GM10248 (cell line): ENCODE measurements at regions not wholly inside any gene's neighbourhood (a gene's known extent, or its start where the extent isn't known, plus 50 kb on each side); places are given as distances from the start of the nearest gene placed in this dataset.

ENCODE experiments used
- CTCF ChIA-PET: fragments of 300-600 bp; sonication (Branson Sonifier 250); formaldehyde crosslinking; extraction: SDS; loops from one replicate; lab custom pipeline; 2021; ENCODE audit warnings: antibody characterized with exemption; lab: Yijun Ruan, JAX
- POLR2A ChIA-PET: fragments of 350-650 bp; sonication (Branson Sonifier 250); formaldehyde crosslinking; extraction: SDS; loops from one replicate; lab custom pipeline; 2020; ENCODE audit warnings: antibody characterized with exemption; lab: Yijun Ruan, JAX
- DNase-seq: peaks from one replicate; pipeline ENCODE4 v3.0.0; 2012; ENCODE audit errors: extremely low spot score
- TF ChIP-seq, protein P1 (sequence below): IDR thresholded peaks from 2 replicates; pipeline ENCODE4 v1.5.1; 2012; ENCODE audit warnings: mild to moderate bottlenecking, low read depth; ENCODE audit errors: extremely low read depth, missing control alignments, control extremely low read depth

DNA sequence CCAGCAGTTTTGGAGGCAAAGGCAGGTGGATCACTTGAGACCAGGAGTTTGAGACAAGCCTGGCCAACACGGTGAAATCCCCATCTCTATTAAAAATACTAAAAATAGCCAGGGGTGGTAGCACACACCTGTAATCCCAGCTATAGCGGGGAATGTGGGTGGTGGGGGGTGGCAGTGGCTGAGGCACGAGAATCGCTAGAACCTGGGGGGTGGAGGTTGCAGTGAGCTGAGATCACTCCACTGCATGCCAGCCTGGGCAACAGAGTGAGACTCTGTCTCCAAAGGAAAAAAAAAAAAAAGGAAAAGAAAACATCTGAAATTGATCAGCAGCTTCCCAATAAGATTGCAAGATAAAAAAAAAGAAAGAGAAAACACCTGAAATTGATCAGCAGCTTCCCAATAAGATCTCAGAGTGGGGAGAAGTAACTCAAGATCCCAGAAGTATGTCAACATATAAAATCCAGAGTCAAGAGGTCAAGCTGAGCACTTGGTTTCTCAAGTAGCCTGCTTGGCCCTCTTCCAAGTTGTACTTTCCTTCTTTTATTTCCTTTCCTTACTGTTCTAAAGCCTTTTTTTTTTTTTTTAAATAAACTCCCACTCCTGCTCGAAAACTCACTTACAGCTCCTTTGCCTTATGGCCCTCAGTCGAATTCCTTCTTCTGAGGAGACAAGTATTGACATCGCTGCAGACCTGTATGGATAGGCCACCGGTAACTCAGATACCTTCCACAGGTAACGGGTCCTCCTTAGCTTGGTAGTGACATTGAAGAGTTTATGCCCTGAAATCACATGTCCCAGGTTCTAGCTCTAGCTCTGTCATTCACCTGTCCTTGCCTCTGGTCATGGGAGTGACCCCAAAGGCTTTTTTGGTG is 368.5 kb upstream of the SYNCRIP start:
- TF ChIP-seq, protein P1, sequence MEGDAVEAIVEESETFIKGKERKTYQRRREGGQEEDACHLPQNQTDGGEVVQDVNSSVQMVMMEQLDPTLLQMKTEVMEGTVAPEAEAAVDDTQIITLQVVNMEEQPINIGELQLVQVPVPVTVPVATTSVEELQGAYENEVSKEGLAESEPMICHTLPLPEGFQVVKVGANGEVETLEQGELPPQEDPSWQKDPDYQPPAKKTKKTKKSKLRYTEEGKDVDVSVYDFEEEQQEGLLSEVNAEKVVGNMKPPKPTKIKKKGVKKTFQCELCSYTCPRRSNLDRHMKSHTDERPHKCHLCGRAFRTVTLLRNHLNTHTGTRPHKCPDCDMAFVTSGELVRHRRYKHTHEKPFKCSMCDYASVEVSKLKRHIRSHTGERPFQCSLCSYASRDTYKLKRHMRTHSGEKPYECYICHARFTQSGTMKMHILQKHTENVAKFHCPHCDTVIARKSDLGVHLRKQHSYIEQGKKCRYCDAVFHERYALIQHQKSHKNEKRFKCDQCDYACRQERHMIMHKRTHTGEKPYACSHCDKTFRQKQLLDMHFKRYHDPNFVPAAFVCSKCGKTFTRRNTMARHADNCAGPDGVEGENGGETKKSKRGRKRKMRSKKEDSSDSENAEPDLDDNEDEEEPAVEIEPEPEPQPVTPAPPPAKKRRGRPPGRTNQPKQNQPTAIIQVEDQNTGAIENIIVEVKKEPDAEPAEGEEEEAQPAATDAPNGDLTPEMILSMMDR, result no peak
- ChIA-PET CTCF (interaction anchor here (1.1 kb wide), 1 partner anchor 15 kb away, joined by 3 read pairs; no protein-coding TSS in a partner anchor), POLR2A (no interaction called here)
- no peak for DNase-seq

DNA sequence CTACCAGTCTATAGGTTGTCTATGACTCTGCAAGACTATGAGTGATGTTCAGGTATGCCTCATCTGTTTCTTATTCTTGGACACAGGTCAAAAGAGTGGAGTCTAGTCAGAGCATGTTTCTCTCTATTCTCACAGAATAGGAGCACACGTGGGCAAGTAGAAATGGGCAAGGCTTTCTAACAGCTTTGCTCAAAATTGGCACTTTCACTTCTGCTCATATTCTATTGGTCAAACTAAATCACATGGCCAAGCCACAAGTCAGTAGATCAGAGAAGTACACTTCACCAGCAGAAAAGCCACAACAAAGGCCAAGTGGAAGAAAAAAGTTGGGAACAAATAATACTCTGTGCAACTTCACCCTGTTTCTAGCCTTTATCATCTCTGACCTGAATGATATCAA is 354.5 kb upstream of the SYNCRIP start:
- no peak for DNase-seq
- TF ChIP-seq, protein P1, result no peak
- ChIA-PET POLR2A (no interaction called here), CTCF (interaction anchor here (1.2 kb wide), 1 partner anchor 14 kb away, joined by 3 read pairs; no protein-coding TSS in a partner anchor)

DNA sequence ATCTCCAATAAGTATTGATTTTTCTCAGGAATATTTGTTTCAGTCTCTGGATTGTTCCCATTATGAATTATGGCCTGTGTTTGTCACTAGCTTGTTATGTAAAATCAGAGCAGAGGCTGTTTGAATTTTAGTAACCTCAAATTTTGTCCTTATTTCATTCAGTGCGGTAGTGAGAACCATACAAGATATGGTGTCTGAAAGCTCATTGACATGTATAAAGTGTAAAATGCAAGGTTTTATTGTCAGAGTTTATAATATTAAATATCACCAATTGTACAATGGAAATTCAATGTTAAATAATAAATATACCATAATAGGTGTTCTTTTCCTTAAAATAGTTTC is 353.3 kb upstream of the SYNCRIP start:
- CTCF ChIA-PET, result interaction anchor here (1.2 kb wide), 1 partner anchor 15 kb away, joined by 3 read pairs; no protein-coding TSS in a partner anchor
- DNase-seq, result no peak
- POLR2A ChIA-PET, result no interaction called here
- TF ChIP-seq, protein P1, result no peak

DNA sequence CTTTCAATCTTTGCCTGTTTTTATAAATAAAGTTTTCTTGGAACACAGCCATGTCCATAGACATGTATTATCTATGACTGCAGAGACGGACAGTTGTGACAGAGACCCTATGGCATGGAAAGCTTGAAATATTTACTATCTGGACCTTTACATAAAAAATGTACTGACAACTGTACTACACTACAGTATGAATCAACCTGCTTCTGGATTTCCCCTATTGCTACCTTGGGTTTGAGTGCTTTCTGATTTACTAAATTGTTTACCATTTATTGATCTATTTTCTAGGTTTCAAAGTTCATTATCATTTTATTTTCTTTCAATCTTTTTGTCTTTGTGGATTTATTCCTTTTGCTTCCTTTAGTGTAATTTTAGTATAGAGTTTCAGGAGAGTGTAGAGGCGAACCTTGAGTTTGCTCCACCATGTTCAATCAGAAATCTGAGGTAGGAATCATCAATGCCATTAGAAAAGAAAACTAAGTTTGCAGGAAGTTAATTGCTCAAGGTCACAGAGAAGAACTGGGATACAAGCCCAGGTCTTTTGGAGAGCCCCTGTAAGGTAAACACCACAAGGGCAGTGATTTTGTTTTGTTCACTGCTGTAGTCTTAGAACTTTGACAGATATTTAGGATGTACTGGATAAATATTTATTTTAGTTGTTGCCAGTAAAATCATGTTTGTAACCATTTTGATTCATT is 352.8 kb upstream of the SYNCRIP start:
- no peak for DNase-seq
- POLR2A ChIA-PET, result no interaction called here
- TF ChIP-seq, protein P1, result no peak
- CTCF ChIA-PET, result no interaction called here

DNA sequence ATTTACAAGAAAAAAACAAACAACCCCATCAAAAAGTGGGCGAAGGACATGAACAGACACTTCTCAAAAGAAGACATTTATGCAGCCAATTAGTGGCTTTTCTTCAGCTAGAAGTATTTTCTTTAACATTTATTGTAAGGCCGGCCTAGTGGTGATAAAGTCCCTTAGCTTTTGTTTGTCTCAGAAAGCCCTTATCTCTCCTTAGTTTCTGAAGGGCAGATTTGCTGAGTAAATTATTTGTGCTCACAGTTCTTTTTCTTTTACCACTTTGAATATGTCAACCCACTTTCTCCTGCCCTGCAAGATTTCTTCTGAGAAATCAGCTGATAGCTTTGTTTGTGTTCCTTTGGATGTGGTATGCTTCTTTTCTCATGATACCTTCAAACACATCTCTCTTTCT is 344.0 kb upstream of the SYNCRIP start:
- CTCF ChIA-PET, result no interaction called here
- TF ChIP-seq, protein P1, result no peak
- DNase-seq, result no peak
- POLR2A ChIA-PET, result no interaction called here

DNA sequence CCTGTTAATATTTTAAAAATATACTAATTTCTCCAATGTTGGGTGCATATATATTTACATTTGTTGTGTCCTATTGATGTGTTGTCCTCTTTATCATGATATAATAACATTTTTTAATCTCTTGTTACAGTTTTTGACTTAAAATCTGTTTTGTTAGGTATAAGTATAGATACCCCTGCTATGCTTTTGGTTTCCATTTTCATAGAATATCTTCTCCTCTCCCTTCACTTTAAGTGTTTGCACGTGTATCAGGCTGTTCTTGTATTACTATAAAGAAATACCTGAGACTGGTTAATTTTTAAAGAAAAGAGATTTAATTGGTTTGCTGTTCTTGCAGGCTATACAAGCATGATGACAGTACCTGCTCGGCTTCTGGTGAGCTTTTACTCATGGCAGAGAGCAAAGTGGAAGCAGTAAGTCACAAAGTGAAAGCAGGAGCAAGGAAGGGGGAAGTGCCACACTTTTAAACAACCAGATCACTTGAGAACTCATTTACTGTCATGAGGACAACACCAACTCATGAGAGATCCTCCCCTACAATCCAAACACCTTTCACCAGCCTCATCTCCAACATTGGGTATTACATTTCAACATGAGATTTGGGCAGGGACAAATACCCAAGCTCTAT is 340.5 kb upstream of the SYNCRIP start:
- no peak for DNase-seq
- TF ChIP-seq, protein P1, result no peak
- CTCF ChIA-PET, result no interaction called here
- POLR2A ChIA-PET, result no interaction called here
